BLaER1 treated with 17β-estradiol and CSF1 and Interleukin-3, amounts not matched to agents 10 nM and 100 nM (cell line): ENCODE measurements at regions not wholly inside any gene's neighbourhood (a gene's known extent, or its start where the extent isn't known, plus 50 kb on each side); places are given as distances from the start of the nearest gene placed in this dataset.
A peak's percentile ranks its signal among the peaks of the same experiment; 100 is the strongest.

Experiments used
- H3K27ac ChIP-seq, 11 experiments: shearing (Covaris generic); formaldehyde crosslinking; 2 replicates each; pipeline ENCODE4 v1.8.1; 2022
- H3K27me3 ChIP-seq, 11 experiments: shearing (Covaris generic); formaldehyde crosslinking; 2 replicates each; pipeline ENCODE4 v1.8.1; 2022
- H3K36me3 ChIP-seq, 11 experiments: shearing (Covaris generic); formaldehyde crosslinking; 2 replicates each; pipeline ENCODE4 v1.8.1; 2022
- H3K4me1 ChIP-seq, 10 experiments: shearing (Covaris generic); formaldehyde crosslinking; 2 replicates each; pipeline ENCODE4 v1.8.1; 2022
- H3K4me2 ChIP-seq, 11 experiments: shearing (Covaris generic); formaldehyde crosslinking; 2 replicates each; pipeline ENCODE4 v1.8.1; 2022
- H3K4me3 ChIP-seq, 10 experiments: shearing (Covaris generic); formaldehyde crosslinking; 2 replicates each; pipeline ENCODE4 v1.8.1; 2022
- H3K9ac ChIP-seq, 11 experiments: shearing (Covaris generic); formaldehyde crosslinking; 2 replicates each; pipeline ENCODE4 v1.8.1; 2022
- H3K9me3 ChIP-seq, 11 experiments: shearing (Covaris generic); formaldehyde crosslinking; replicated peaks in 1 of 11; 2 replicates each; pipeline ENCODE4 v1.8.1; 2022
- H4K20me1 ChIP-seq, 11 experiments: shearing (Covaris generic); formaldehyde crosslinking; 2 replicates each; pipeline ENCODE4 v1.8.1; 2022
- Cebpa-rat ChIP-seq, 11 experiments: shearing (Covaris generic); IDR thresholded peaks; 2 replicates each; pipeline ENCODE4 v1.8.1; 2022

- H3K27ac ChIP-seq = no peak overlapping the region
- peaks cover 0 to 9% (median 0%) of the 10 kb centered on the region in 10 experiments; a peak in 6 of 20 replicates for H3K4me1 ChIP-seq
- H3K27me3 ChIP-seq = no peaks in the 10 kb centered on the region
- H4K20me1 ChIP-seq = no peaks in the 10 kb centered on the region
- peaks cover 0 to 13% (median 3%) of the 10 kb centered on the region in 11 experiments; a peak in 10 of 22 replicates for H3K9me3 ChIP-seq
- H3K4me3 ChIP-seq = no peak overlapping the region
- no peaks in the 10 kb centered on the region for H3K36me3 ChIP-seq
- H3K9ac ChIP-seq = no peak overlapping the region
- no peak overlapping the region for H3K4me2 ChIP-seq
- TF ChIP-seq Cebpa-rat (IDR thresholded peaks at IDR 0.05) = no peak
Observed at GRCh38 chr6:156646496-156646895, 130.7 kb upstream of the ARID1B start.

GRCh38 chr6:156645097-156645496 is 132.1 kb upstream of the ARID1B start:
- H3K9ac ChIP-seq = no peak overlapping the region
- no peaks in the 10 kb centered on the region for H4K20me1 ChIP-seq
- H3K4me2 ChIP-seq = no peak overlapping the region
- no peaks in the 10 kb centered on the region for H3K36me3 ChIP-seq
- no peaks in the 10 kb centered on the region for H3K27me3 ChIP-seq
- H3K4me1 ChIP-seq = no peaks in the 10 kb centered on the region
- TF ChIP-seq Cebpa-rat (IDR thresholded peaks at IDR 0.05) = no peak
- no peak overlapping the region for H3K27ac ChIP-seq
- H3K9me3 ChIP-seq = peaks cover 0 to 14% (median 6%) of the 10 kb centered on the region in 11 experiments; a peak in 11 of 22 replicates
- H3K4me3 ChIP-seq = no peak overlapping the region

- no peak overlapping the region for H3K27ac ChIP-seq
- H3K4me1 ChIP-seq = peaks cover 22 to 38% (median 28%) of the 10 kb centered on the region in 10 experiments
- H3K9ac ChIP-seq = no peak overlapping the region
- H3K9me3 ChIP-seq = peaks cover 0 to 23% (median 11%) of the 10 kb centered on the region in 11 experiments; a peak in 13 of 22 replicates
- TF ChIP-seq Cebpa-rat (IDR thresholded peaks at IDR 0.05) = no peak; a peak in 1 of 22 replicates
- no peaks in the 10 kb centered on the region for H4K20me1 ChIP-seq
- H3K36me3 ChIP-seq = no peaks in the 10 kb centered on the region
- no peak overlapping the region for H3K4me2 ChIP-seq
- no peak overlapping the region for H3K4me3 ChIP-seq
- no peaks in the 10 kb centered on the region for H3K27me3 ChIP-seq
Observed at GRCh38 chr6:156639009-156639721, 138.0 kb upstream of the ARID1B start.

- Histone ChIP-seq H3K36me3 (no peaks in the 10 kb centered on the region), H3K9me3 (peaks cover 0 to 23% (median 11%) of the 10 kb centered on the region in 11 experiments; a peak in 13 of 22 replicates), H3K4me3 (no peak overlapping the region), H4K20me1 (no peaks in the 10 kb centered on the region), H3K4me2 (no peak overlapping the region), H3K4me1 (peaks cover 28 to 39% (median 34%) of the 10 kb centered on the region in 10 experiments), H3K9ac (no peak overlapping the region), H3K27me3 (no peaks in the 10 kb centered on the region), H3K27ac (no peak overlapping the region)
- TF ChIP-seq Cebpa-rat (IDR thresholded peaks at IDR 0.05) = peak in 2 of 11 experiments; percentile 34 to 40; a peak in 2 of 22 replicates
Observed at GRCh38 chr6:156638581-156638980, 138.6 kb upstream of the ARID1B start.

GRCh38 chr6:156634951-156635371 is 142.2 kb upstream of the ARID1B start:
- Histone ChIP-seq H4K20me1 (no peaks in the 10 kb centered on the region), H3K4me2 (peak overlapping the region; percentile 4 to 84 (median 51); a peak in 17 of 22 replicates), H3K9ac (no peak overlapping the region), H3K4me1 (peaks cover 29 to 41% (median 36%) of the 10 kb centered on the region in 10 experiments), H3K9me3 (peaks cover 0 to 11% (median 4%) of the 10 kb centered on the region in 11 experiments; a peak in 6 of 22 replicates), H3K36me3 (no peaks in the 10 kb centered on the region), H3K4me3 (no peak overlapping the region), H3K27ac (peak overlapping the region in 2 of 11 experiments; percentile 6 to 36; a peak in 4 of 22 replicates), H3K27me3 (no peaks in the 10 kb centered on the region)
- TF ChIP-seq Cebpa-rat (IDR thresholded peaks at IDR 0.05) = no peak

GRCh38 chr6:156634048-156634447 is 143.1 kb upstream of the ARID1B start:
- peak overlapping the region in 10 of 11 experiments; percentile 4 to 84 (median 55); a peak in 18 of 22 replicates for H3K4me2 ChIP-seq
- peaks cover 0 to 4% (median 1%) of the 10 kb centered on the region in 11 experiments; a peak in 3 of 22 replicates for H3K9me3 ChIP-seq
- H3K27ac ChIP-seq = peak overlapping the region in 2 of 11 experiments; percentile 36 to 47; a peak in 4 of 22 replicates
- H3K4me3 ChIP-seq = no peak overlapping the region
- H3K4me1 ChIP-seq = peaks cover 29 to 41% (median 36%) of the 10 kb centered on the region in 10 experiments
- H3K9ac ChIP-seq = no peak overlapping the region
- H3K36me3 ChIP-seq = no peaks in the 10 kb centered on the region
- no peak for TF ChIP-seq Cebpa-rat (IDR thresholded peaks at IDR 0.05)
- no peaks in the 10 kb centered on the region for H3K27me3 ChIP-seq
- H4K20me1 ChIP-seq = no peaks in the 10 kb centered on the region

GRCh38 chr6:156633291-156633690 is 143.9 kb upstream of the ARID1B start:
- 0 out of 22 replicates have a peak overlapping the region, but pooled peaks of 1 of the 11 experiments have one; percentile 47 for H3K27ac ChIP-seq
- H3K9me3 ChIP-seq = peaks cover 0 to 3% (median 0%) of the 10 kb centered on the region in 11 experiments; a peak in 1 of 22 replicates
- no peaks in the 10 kb centered on the region for H4K20me1 ChIP-seq
- TF ChIP-seq Cebpa-rat (IDR thresholded peaks at IDR 0.05) = no peak
- peaks cover 29 to 41% (median 36%) of the 10 kb centered on the region in 10 experiments for H3K4me1 ChIP-seq
- H3K4me2 ChIP-seq = peak overlapping the region in 5 of 11 experiments; percentile 51 to 84 (median 73); a peak in 9 of 22 replicates
- no peak overlapping the region for H3K4me3 ChIP-seq
- H3K36me3 ChIP-seq = no peaks in the 10 kb centered on the region
- no peak overlapping the region for H3K9ac ChIP-seq
- no peaks in the 10 kb centered on the region for H3K27me3 ChIP-seq

GRCh38 chr6:156630613-156631302 is 146.4 kb upstream of the ARID1B start:
- H3K27ac ChIP-seq = no peak overlapping the region
- peaks cover 0 to 3% (median 0%) of the 10 kb centered on the region in 11 experiments; a peak in 1 of 22 replicates for H3K9me3 ChIP-seq
- no peaks in the 10 kb centered on the region for H3K27me3 ChIP-seq
- no peaks in the 10 kb centered on the region for H3K36me3 ChIP-seq
- no peak overlapping the region for H3K4me3 ChIP-seq
- peaks cover 15 to 28% (median 19%) of the 10 kb centered on the region in 10 experiments; a peak in 18 of 20 replicates for H3K4me1 ChIP-seq
- H3K9ac ChIP-seq = no peak overlapping the region
- H3K4me2 ChIP-seq = no peak overlapping the region
- no peaks in the 10 kb centered on the region for H4K20me1 ChIP-seq
- no peak for TF ChIP-seq Cebpa-rat (IDR thresholded peaks at IDR 0.05)

- H3K4me1 ChIP-seq = peaks cover 0 to 10% (median 4%) of the 10 kb centered on the region in 10 experiments; a peak in 16 of 20 replicates
- no peaks in the 10 kb centered on the region for H3K36me3 ChIP-seq
- H3K9ac ChIP-seq = no peak overlapping the region
- no peaks in the 10 kb centered on the region for H3K27me3 ChIP-seq
- H3K9me3 ChIP-seq = peaks cover 0 to 3% (median 0%) of the 10 kb centered on the region in 11 experiments; a peak in 1 of 22 replicates
- TF ChIP-seq Cebpa-rat (IDR thresholded peaks at IDR 0.05) = no peak
- H3K27ac ChIP-seq = no peak overlapping the region
- H4K20me1 ChIP-seq = no peaks in the 10 kb centered on the region
- no peak overlapping the region for H3K4me2 ChIP-seq
- H3K4me3 ChIP-seq = no peak overlapping the region
Observed at GRCh38 chr6:156628805-156629204, 148.4 kb upstream of the ARID1B start.
